Heart left ventricle (tissue), 16 donors: ENCODE measurements at regions not wholly inside any gene's neighbourhood (a gene's known extent, or its start where the extent isn't known, plus 50 kb on each side); places are given as distances from the start of the nearest gene placed in this dataset.

Experiments used
- ATAC-seq, 4 donors: fragments of 200-7000 bp; cut with Tn5 transposase; one replicate each; pipeline ENCODE4 v1.9.1; 2020 to 2022; ENCODE audit warnings: moderate library complexity in 4 of 4, mild to moderate bottlenecking in 3 of 4, moderate number of reproducible peaks in 1 of 4
- DNase-seq, 5 donors: peaks; one replicate each; pipeline ENCODE4 v3.0.0-alpha.2; 2020
- H3K27ac ChIP-seq, 12 donors: fragments of 200-600 bp; sonication (generic) in 4 of 12; one replicate each; pipeline versions ENCODE4 v1.5.0 to v1.8.0; 2016 to 2022; ENCODE audit warnings: mild to moderate bottlenecking in 2 of 12
- H3K27me3 ChIP-seq, 9 donors: fragments of 200-600 bp; sonication (generic) in 2 of 9; one replicate each; pipeline versions ENCODE4 v1.5.1 to v1.8.0; 2016 to 2022; ENCODE audit warnings: mild to moderate bottlenecking in 3 of 9
- H3K36me3 ChIP-seq, 9 donors: fragments of 200-600 bp; sonication (generic) in 2 of 9; one replicate each; pipeline versions ENCODE4 v1.5.0 to v1.8.0; 2018 to 2022; ENCODE audit warnings: mild to moderate bottlenecking in 2 of 9
- H3K4me1 ChIP-seq, 12 donors: fragments of 200-600 bp; sonication (generic) in 4 of 12; one replicate each; pipeline versions ENCODE4 v1.5.0 to v1.8.0; 2016 to 2022; ENCODE audit warnings: mild to moderate bottlenecking in 3 of 12
- H3K4me3 ChIP-seq, 12 donors: fragments of 200-600 bp; sonication (generic) in 4 of 12; one replicate each; pipeline versions ENCODE4 v1.5.0 to v1.8.0; 2017 to 2022; ENCODE audit warnings: mild to moderate bottlenecking in 9 of 12, moderate library complexity in 4 of 12
- H3K9me3 ChIP-seq, 12 donors: fragments of 200-600 bp; sonication (generic) in 4 of 12; one replicate each; pipeline versions ENCODE4 v1.5.0 to v1.8.0; 2016 to 2022; ENCODE audit warnings: mild to moderate bottlenecking in 1 of 12
- POLR2A ChIP-seq, 2 donors: fragments of 450-650 bp; IDR thresholded peaks; one replicate each; pipeline ENCODE4 v1.6.1; 2017; ENCODE audit warnings: antibody characterized with exemption in 2 of 2, mild to moderate bottlenecking in 2 of 2, moderate library complexity in 2 of 2
- WGBS, 4 donors: extraction: QIAGEN DNeasy Blood & Tissue Kit in 2 of 4; methylation state at CpG; one replicate each; pipeline versions ENCODE4 v1.1.5 to v1.1.7; 2013 to 2018; 5-methylcytosine and 5-hydroxymethylcytosine counted together
- intact Hi-C, 10 donors: fragments of 100-400 bp; cut with DNase I; formaldehyde crosslinking; loops; one replicate each; pipeline versions ENCODE4 v1.11.1 to v1.14.2; 2022
- TF ChIP-seq, protein P1 (sequence below), 12 donors: fragments of 200-600 bp; sonication (generic) in 4 of 12; IDR thresholded peaks; one replicate each; pipeline versions ENCODE4 v1.5.0 to v1.8.0; 2018 to 2022; ENCODE audit warnings: antibody characterized with exemption in 12 of 12, mild to moderate bottlenecking in 5 of 12
- donor health status: ischemic (EF 13 %, LVEDD 7.1; RV severe dilation, severe dysfunction).
- donor health status: healthy with polysubstance abuse.
- donor health status: DM: no; HTN: yes; CAD: no.
- donor health status: DM: no; HTN: no; CAD: no.
- donor health status: ischemic (EF 25% LVEDD 6.9; RV normal size, moderate dysfunction).
- donor health status: ischemic (EF 25% LVEDD 5.7; RV mildly dilated, moderate dysfunction).
- donor health status: healthy.
- donor health status: DM: yes; HTN: yes; CAD: no.
- donor health status: ischemic (EF 35%, LVEDD 5.7; RV mildly dilated, moderate dysfunction).
- donor health status: nonischemic (EF 11% LVEDD 7.7; RV severe dilation, severe dysfunction).
- donor health status: DM: yes; HTN: yes; CAD: no.
- donor health status: PGD.
- donor health status: ischemic (EF 29% LVEDD 5.4; RV normal size, mild dysfunction).
- donor health status: nonischemic (EF 23%, LVEDD 6.1; RV moderate dilation, normal function).

GRCh38 chr3:25272090-25272489 is 156.0 kb upstream of the RARB start:
- DNase-seq, result no peak
- no peak overlapping the region for H3K4me3 ChIP-seq
- no peak overlapping the region for H3K27ac ChIP-seq
- ATAC-seq, result peak in 2 of 4 donors; percentile 45 to 46
- intact Hi-C loops, result no loop called here
- WGBS, 4 donors, result 38 to 53% (median 41%) methylated on average over 3 of the region's 3 CpGs
- H3K4me1 ChIP-seq, result no peaks in the 10 kb centered on the region
- TF ChIP-seq POLR2A (IDR thresholded peaks at IDR 0.05), result no peak
- TF ChIP-seq, protein P1, sequence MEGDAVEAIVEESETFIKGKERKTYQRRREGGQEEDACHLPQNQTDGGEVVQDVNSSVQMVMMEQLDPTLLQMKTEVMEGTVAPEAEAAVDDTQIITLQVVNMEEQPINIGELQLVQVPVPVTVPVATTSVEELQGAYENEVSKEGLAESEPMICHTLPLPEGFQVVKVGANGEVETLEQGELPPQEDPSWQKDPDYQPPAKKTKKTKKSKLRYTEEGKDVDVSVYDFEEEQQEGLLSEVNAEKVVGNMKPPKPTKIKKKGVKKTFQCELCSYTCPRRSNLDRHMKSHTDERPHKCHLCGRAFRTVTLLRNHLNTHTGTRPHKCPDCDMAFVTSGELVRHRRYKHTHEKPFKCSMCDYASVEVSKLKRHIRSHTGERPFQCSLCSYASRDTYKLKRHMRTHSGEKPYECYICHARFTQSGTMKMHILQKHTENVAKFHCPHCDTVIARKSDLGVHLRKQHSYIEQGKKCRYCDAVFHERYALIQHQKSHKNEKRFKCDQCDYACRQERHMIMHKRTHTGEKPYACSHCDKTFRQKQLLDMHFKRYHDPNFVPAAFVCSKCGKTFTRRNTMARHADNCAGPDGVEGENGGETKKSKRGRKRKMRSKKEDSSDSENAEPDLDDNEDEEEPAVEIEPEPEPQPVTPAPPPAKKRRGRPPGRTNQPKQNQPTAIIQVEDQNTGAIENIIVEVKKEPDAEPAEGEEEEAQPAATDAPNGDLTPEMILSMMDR (IDR thresholded peaks at IDR 0.05), result no peak
- H3K27me3 ChIP-seq, result no peaks in the 10 kb centered on the region
- no peaks in the 10 kb centered on the region for H3K36me3 ChIP-seq
- no peaks in the 10 kb centered on the region for H3K9me3 ChIP-seq

GRCh38 chr3:25273582-25274171 is 154.4 kb upstream of the RARB start:
- no peaks in the 10 kb centered on the region for H3K4me1 ChIP-seq
- ATAC-seq, result no peak
- 86 to 98% (median 93%) methylated on average over 2 to 3 of the region's 3 CpGs for WGBS, 4 donors
- no peak for DNase-seq
- H3K36me3 ChIP-seq, result no peaks in the 10 kb centered on the region
- H3K27me3 ChIP-seq, result no peaks in the 10 kb centered on the region
- intact Hi-C loops, result no loop called here
- H3K27ac ChIP-seq, result no peak overlapping the region
- H3K9me3 ChIP-seq, result no peaks in the 10 kb centered on the region
- H3K4me3 ChIP-seq, result no peak overlapping the region
- no peak for TF ChIP-seq POLR2A (IDR thresholded peaks at IDR 0.05)
- TF ChIP-seq, protein P1 (IDR thresholded peaks at IDR 0.05), result no peak

DNA sequence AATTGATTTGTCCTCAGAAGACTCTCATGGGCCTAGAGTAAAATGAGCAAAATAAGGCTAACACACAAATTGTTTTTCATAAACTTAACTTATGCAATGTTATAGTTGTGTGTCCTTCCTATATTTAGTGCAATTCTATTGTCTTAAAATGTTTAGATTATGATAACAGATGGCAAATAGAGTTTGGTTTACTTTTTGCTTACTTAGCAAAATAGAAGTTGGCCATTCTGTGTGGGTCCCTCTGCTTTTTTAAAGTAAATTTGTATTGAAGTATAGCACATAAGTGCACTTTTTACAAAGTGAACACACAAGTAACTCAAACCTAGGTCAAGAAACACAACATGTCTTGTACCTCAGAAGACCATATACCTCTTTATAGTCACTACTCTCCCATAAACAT is 150.6 kb upstream of the RARB start:
- ATAC-seq (no peak), DNase-seq (no peak)
- intact Hi-C loops, result no loop called here
- Histone ChIP-seq H3K27me3 (no peaks in the 10 kb centered on the region), H3K9me3 (no peaks in the 10 kb centered on the region), H3K36me3 (no peaks in the 10 kb centered on the region), H3K4me1 (no peaks in the 10 kb centered on the region), H3K27ac (no peak overlapping the region), H3K4me3 (no peak overlapping the region)
- TF ChIP-seq, protein P1 (IDR thresholded peaks at IDR 0.05), result no peak
- TF ChIP-seq POLR2A (IDR thresholded peaks at IDR 0.05), result no peak

- intact Hi-C loops, result no loop called here
- TF ChIP-seq POLR2A (IDR thresholded peaks at IDR 0.05), result no peak
- TF ChIP-seq, protein P1 (IDR thresholded peaks at IDR 0.05), result no peak
- Histone ChIP-seq H3K36me3 (no peaks in the 10 kb centered on the region), H3K4me3 (no peak overlapping the region), H3K4me1 (no peaks in the 10 kb centered on the region), H3K27ac (no peak overlapping the region), H3K27me3 (no peaks in the 10 kb centered on the region), H3K9me3 (no peaks in the 10 kb centered on the region)
- ATAC-seq, result no peak
- 69 to 79% (median 78%) methylated on average over 4 of the region's 4 CpGs for WGBS, 4 donors
- DNase-seq, result no peak
These were observed 146.9 kb upstream of the RARB start for GRCh38 chr3:25281041-25281731.
